ENCODE measurements at regions not wholly inside any gene's neighbourhood (a gene's known extent, or its start where the extent isn't known, plus 50 kb on each side); places are given as distances from the start of the nearest gene placed in this dataset.

DNA sequence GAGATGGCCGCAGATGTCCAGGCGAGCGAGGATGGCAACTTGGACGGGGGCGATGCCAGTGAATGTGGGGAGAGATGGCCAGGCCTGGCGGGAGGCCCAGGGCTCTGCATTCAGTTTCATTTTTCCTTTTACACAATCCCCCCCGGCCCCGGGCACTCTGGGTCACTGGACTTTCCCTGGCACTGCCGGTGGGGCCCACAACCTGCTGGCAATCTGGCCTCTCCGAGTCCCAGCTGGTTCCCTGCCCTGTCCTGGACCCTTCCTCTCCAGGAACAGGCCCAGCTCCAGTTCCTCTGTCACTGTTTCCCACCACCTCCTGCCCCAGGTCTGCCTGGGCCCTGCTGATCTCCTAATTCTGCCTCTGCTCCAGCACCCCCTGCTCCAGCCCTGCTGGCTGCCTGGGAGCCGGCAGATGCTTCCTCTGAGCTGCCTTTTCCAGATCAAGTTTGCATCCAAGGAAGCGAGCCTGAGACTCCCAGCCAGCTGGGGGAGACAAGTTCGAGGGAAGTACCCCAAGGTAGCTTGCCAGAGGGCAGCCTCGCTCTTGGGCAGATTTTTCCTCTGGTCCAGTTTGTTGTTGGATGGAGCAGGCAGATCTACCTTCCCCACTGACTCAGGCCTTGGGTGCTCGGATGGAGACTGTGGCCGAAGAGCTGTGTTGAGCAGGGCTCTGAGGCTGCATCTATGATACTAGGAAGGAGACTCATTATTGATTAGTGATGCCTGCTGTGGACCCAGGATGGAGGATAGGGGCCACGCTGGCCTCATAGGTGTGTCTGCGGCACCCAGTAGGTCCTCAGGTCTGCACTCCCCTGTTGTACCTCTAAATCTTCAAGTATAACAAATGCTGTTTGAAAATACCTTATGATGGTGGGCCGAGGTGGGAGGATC lies 83.2 kb downstream of the CEBPB start:
- TF ChIP-seq, protein P1, sequence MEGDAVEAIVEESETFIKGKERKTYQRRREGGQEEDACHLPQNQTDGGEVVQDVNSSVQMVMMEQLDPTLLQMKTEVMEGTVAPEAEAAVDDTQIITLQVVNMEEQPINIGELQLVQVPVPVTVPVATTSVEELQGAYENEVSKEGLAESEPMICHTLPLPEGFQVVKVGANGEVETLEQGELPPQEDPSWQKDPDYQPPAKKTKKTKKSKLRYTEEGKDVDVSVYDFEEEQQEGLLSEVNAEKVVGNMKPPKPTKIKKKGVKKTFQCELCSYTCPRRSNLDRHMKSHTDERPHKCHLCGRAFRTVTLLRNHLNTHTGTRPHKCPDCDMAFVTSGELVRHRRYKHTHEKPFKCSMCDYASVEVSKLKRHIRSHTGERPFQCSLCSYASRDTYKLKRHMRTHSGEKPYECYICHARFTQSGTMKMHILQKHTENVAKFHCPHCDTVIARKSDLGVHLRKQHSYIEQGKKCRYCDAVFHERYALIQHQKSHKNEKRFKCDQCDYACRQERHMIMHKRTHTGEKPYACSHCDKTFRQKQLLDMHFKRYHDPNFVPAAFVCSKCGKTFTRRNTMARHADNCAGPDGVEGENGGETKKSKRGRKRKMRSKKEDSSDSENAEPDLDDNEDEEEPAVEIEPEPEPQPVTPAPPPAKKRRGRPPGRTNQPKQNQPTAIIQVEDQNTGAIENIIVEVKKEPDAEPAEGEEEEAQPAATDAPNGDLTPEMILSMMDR (IDR thresholded peaks at IDR 0.05): no peak
- TF ChIP-seq POLR2AphosphoS5 (IDR thresholded peaks at IDR 0.05) (no peak), POLR2A (IDR thresholded peaks at IDR 0.05) (no peak)

Data from breast epithelium (tissue), 3 donors.